IMR-90 (cell line): ENCODE measurements at regions not wholly inside any gene's neighbourhood (a gene's known extent, or its start where the extent isn't known, plus 50 kb on each side); places are given as distances from the start of the nearest gene placed in this dataset.

Experiments used
- ELK1 ChIP-seq: fragments of 150-350 bp; IDR thresholded peaks from 2 replicates; pipeline ENCODE4 v1.6.1; 2016; ENCODE audit warnings: low read depth, mild to moderate bottlenecking, low read length, moderate library complexity, borderline replicate concordance
- FOS ChIP-seq: fragments of 150-350 bp; IDR thresholded peaks from 2 replicates; pipeline ENCODE4 v1.6.1; 2016; ENCODE audit warnings: low read depth, low read length
- MXI1 ChIP-seq: IDR thresholded peaks from 2 replicates; pipeline ENCODE4 v1.6.1; 2012; ENCODE audit warnings: low read depth, mild to moderate bottlenecking, low read length, moderate library complexity, borderline replicate concordance
- POLR2A ChIP-seq: IDR thresholded peaks from 2 replicates; pipeline ENCODE4 v1.6.1; 2012; ENCODE audit warnings: mild to moderate bottlenecking, low read depth, low read length
- RCOR1 ChIP-seq: IDR thresholded peaks from 2 replicates; pipeline ENCODE4 v1.6.1; 2012; ENCODE audit warnings: mild to moderate bottlenecking, low read length, improper control_type of control experiment; ENCODE audit not compliant: insufficient replicate concordance
- TF ChIP-seq, protein P1 (sequence below): conservative IDR thresholded peaks from 2 replicates; pipeline ENCODE4 v1.5.1; 2012; ENCODE audit warnings: mild to moderate bottlenecking, low read depth, low read length, improper control_type of control experiment

- TF ChIP-seq, protein P1, sequence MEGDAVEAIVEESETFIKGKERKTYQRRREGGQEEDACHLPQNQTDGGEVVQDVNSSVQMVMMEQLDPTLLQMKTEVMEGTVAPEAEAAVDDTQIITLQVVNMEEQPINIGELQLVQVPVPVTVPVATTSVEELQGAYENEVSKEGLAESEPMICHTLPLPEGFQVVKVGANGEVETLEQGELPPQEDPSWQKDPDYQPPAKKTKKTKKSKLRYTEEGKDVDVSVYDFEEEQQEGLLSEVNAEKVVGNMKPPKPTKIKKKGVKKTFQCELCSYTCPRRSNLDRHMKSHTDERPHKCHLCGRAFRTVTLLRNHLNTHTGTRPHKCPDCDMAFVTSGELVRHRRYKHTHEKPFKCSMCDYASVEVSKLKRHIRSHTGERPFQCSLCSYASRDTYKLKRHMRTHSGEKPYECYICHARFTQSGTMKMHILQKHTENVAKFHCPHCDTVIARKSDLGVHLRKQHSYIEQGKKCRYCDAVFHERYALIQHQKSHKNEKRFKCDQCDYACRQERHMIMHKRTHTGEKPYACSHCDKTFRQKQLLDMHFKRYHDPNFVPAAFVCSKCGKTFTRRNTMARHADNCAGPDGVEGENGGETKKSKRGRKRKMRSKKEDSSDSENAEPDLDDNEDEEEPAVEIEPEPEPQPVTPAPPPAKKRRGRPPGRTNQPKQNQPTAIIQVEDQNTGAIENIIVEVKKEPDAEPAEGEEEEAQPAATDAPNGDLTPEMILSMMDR, result no peak
- TF ChIP-seq ELK1 (no peak), MXI1 (no peak), POLR2A (no peak), FOS (no peak), RCOR1 (no peak)
Observed at GRCh38 chr17:72407931-72408330, 287.1 kb downstream of the SOX9 start.
